ENCODE measurements at regions not wholly inside any gene's neighbourhood (a gene's known extent, or its start where the extent isn't known, plus 50 kb on each side); places are given as distances from the start of the nearest gene placed in this dataset.
A peak's percentile ranks its signal among the peaks of the same experiment; 100 is the strongest.

GRCh38 chr10:63027531-63027930 lies 105.6 kb upstream of the NRBF2 start:
- intact Hi-C loops (cut with DNase I): no loop called here
- no peak for TF ChIP-seq POLR2A (IDR thresholded peaks at IDR 0.05)
- no peak for TF ChIP-seq CTCF (IDR thresholded peaks at IDR 0.05)
- Histone ChIP-seq H3K4me3 (no peak overlapping the region), H3K4me1 (no peaks in the 10 kb centered on the region), H3K27ac (no peak overlapping the region), H3K27me3 (no peaks in the 10 kb centered on the region), H3K36me3 (no peaks in the 10 kb centered on the region), H3K9me3 (no peaks in the 10 kb centered on the region)
- DNase-seq: no peak
- 53% methylated on average over 6 of the region's 6 CpGs for WGBS (ENCODE audit: insufficient coverage, low coverage, low lambda C conversion rate, missing lambda C conversion rate)
- peak in 1 of 4 donors; percentile 24 for ATAC-seq

GRCh38 chr10:63021225-63021624 lies 111.9 kb upstream of the NRBF2 start:
- Histone ChIP-seq H3K4me1 (no peaks in the 10 kb centered on the region), H3K4me3 (no peak overlapping the region), H3K27ac (no peak overlapping the region), H3K36me3 (no peaks in the 10 kb centered on the region), H3K27me3 (no peaks in the 10 kb centered on the region), H3K9me3 (no peaks in the 10 kb centered on the region)
- DNase-seq (no peak), ATAC-seq (no peak)
- TF ChIP-seq POLR2A (IDR thresholded peaks at IDR 0.05) (no peak), CTCF (IDR thresholded peaks at IDR 0.05) (no peak)
- intact Hi-C loops (cut with DNase I): no loop called here
- WGBS (ENCODE audit: insufficient coverage, low coverage, low lambda C conversion rate, missing lambda C conversion rate): 88% methylated on average over 1 of the region's 1 CpG

GRCh38 chr10:63013755-63014154 lies 119.4 kb upstream of the NRBF2 start:
- intact Hi-C loops (cut with DNase I): no loop called here

GRCh38 chr10:63012623-63013022 lies 120.5 kb upstream of the NRBF2 start:
- Histone ChIP-seq H3K4me3 (no peak overlapping the region), H3K4me1 (no peaks in the 10 kb centered on the region), H3K27me3 (no peaks in the 10 kb centered on the region), H3K27ac (no peak overlapping the region), H3K36me3 (no peaks in the 10 kb centered on the region), H3K9me3 (no peaks in the 10 kb centered on the region)
- TF ChIP-seq CTCF (IDR thresholded peaks at IDR 0.05) (no peak), POLR2A (IDR thresholded peaks at IDR 0.05) (no peak)
- ATAC-seq (no peak), DNase-seq (no peak)
- intact Hi-C loops (cut with DNase I): no loop called here

More at GRCh38 chr10:63013755-63014154, 119.4 kb upstream of the NRBF2 start:
- Histone ChIP-seq H3K4me1 (no peaks in the 10 kb centered on the region), H3K36me3 (no peaks in the 10 kb centered on the region), H3K9me3 (no peaks in the 10 kb centered on the region), H3K27me3 (no peaks in the 10 kb centered on the region), H3K27ac (no peak overlapping the region), H3K4me3 (no peak overlapping the region)
- TF ChIP-seq POLR2A (IDR thresholded peaks at IDR 0.05): no peak
- no peak for TF ChIP-seq CTCF (IDR thresholded peaks at IDR 0.05)
- no peak for ATAC-seq
- 100% methylated on average over 1 of the region's 1 CpG for WGBS (ENCODE audit: insufficient coverage, low coverage, low lambda C conversion rate, missing lambda C conversion rate)
- DNase-seq: no peak

GRCh38 chr10:63010203-63010602 lies 122.9 kb upstream of the NRBF2 start:
- H3K27me3 ChIP-seq: no peaks in the 10 kb centered on the region
- no peaks in the 10 kb centered on the region for H3K9me3 ChIP-seq
- intact Hi-C loops (cut with DNase I): no loop called here
- H3K4me3 ChIP-seq: no peak overlapping the region
- H3K36me3 ChIP-seq: no peaks in the 10 kb centered on the region
- H3K4me1 ChIP-seq: no peaks in the 10 kb centered on the region
- no peak for ATAC-seq
- no peak for TF ChIP-seq POLR2A (IDR thresholded peaks at IDR 0.05)
- no peak for TF ChIP-seq CTCF (IDR thresholded peaks at IDR 0.05)
- no peak for DNase-seq
- no peak overlapping the region for H3K27ac ChIP-seq
- WGBS (ENCODE audit: insufficient coverage, low coverage, low lambda C conversion rate, missing lambda C conversion rate): 45% methylated on average over 1 of the region's 1 CpG
